GM21619 (cell line): ENCODE measurements at regions not wholly inside any gene's neighbourhood (a gene's known extent, or its start where the extent isn't known, plus 50 kb on each side); places are given as distances from the start of the nearest gene placed in this dataset.

Experiments
- ATAC-seq: cut with Tn5 transposase; IDR thresholded peaks from one replicate; pipeline ENCODE4 v1.9.1; 2021; ENCODE audit not compliant: unreplicated experiment

GRCh38 chr7:114130866-114131265, 212.1 kb upstream of the PPP1R3A start:
- ATAC-seq: no peak

- ATAC-seq: no peak
These were observed 210.1 kb upstream of the PPP1R3A start for GRCh38 chr7:114128880-114129279.

GRCh38 chr7:114126095-114126494, 207.3 kb upstream of the PPP1R3A start:
- ATAC-seq: no peak

- no peak for ATAC-seq
These were observed 194.0 kb upstream of the PPP1R3A start for GRCh38 chr7:114112806-114113205.

- no peak for ATAC-seq
These were observed 191.9 kb upstream of the PPP1R3A start for GRCh38 chr7:114110666-114111065.

- ATAC-seq: no peak
These were observed 190.9 kb upstream of the PPP1R3A start for GRCh38 chr7:114109721-114110120.

- no peak for ATAC-seq
These were observed 190.5 kb upstream of the PPP1R3A start for GRCh38 chr7:114109304-114109703.

- no peak for ATAC-seq
These were observed 189.7 kb upstream of the PPP1R3A start for GRCh38 chr7:114108510-114108909.

GRCh38 chr7:114107522-114107921, 188.7 kb upstream of the PPP1R3A start:
- ATAC-seq: no peak

GRCh38 chr7:114104035-114104434, 185.2 kb upstream of the PPP1R3A start:
- no peak for ATAC-seq

GRCh38 chr7:114102996-114103395, 184.2 kb upstream of the PPP1R3A start:
- ATAC-seq: no peak

GRCh38 chr7:114102131-114102530, 183.3 kb upstream of the PPP1R3A start:
- no peak for ATAC-seq

GRCh38 chr7:114100810-114101209, 182.0 kb upstream of the PPP1R3A start:
- ATAC-seq: no peak

GRCh38 chr7:114099337-114099736, 180.5 kb upstream of the PPP1R3A start:
- ATAC-seq: no peak

- ATAC-seq: no peak
These were observed 177.1 kb upstream of the PPP1R3A start for GRCh38 chr7:114095885-114096284.

GRCh38 chr7:114088470-114088940, 169.7 kb upstream of the PPP1R3A start:
- no peak for ATAC-seq

GRCh38 chr7:114087653-114088469, 169.1 kb upstream of the PPP1R3A start:
- no peak for ATAC-seq

GRCh38 chr7:114086914-114087652, 168.3 kb upstream of the PPP1R3A start:
- ATAC-seq: no peak

GRCh38 chr7:114086537-114086913, 167.7 kb upstream of the PPP1R3A start:
- no peak for ATAC-seq

- ATAC-seq: no peak
These were observed 167.0 kb upstream of the PPP1R3A start for GRCh38 chr7:114085592-114086501.

- ATAC-seq: no peak
These were observed 166.4 kb upstream of the PPP1R3A start for GRCh38 chr7:114085313-114085591.
